ENCODE measurements at regions not wholly inside any gene's neighbourhood (a gene's known extent, or its start where the extent isn't known, plus 50 kb on each side); places are given as distances from the start of the nearest gene placed in this dataset.

GRCh38 chr5:61974680-61975079 lies 331.3 kb upstream of the KIF2A start:
- TF ChIP-seq CTCF (IDR thresholded peaks at IDR 0.05; ENCODE audit: borderline replicate concordance, extremely low read depth, low read length, poor library complexity, severe bottlenecking) (no peak), EZH2 (IDR thresholded peaks at IDR 0.05; ENCODE audit: borderline replicate concordance, low read depth, low read length, severe bottlenecking) (no peak)
